Panc1 (cell line): ENCODE measurements at regions not wholly inside any gene's neighbourhood (a gene's known extent, or its start where the extent isn't known, plus 50 kb on each side); places are given as distances from the start of the nearest gene placed in this dataset.

Experiments used
- ATAC-seq: fragments of 200-7000 bp; cut with Tn5 transposase; 2 replicates; pipeline ENCODE4 v1.9.1; 2020; ENCODE audit warnings: mild to moderate bottlenecking, moderate library complexity
- BruUV-seq: library from RNA; stranded (reverse); fragments of 400-500 nt; replicated peaks from 2 replicates; lab custom pipeline; 2021; lab: Mats Ljungman, UMichigan
- CTCF ChIA-PET: fragments of 300-600 bp; sonication (Branson Sonifier 250); formaldehyde crosslinking; loops from one replicate; lab custom pipeline; 2022; ENCODE audit warnings: antibody characterized with exemption; lab: Charles Lee
- POLR2A ChIA-PET: fragments of 300-600 bp; sonication (Branson Sonifier 250); formaldehyde crosslinking; loops from one replicate; lab custom pipeline; 2022; ENCODE audit warnings: antibody characterized with exemption; lab: Charles Lee
- DNase-seq: peaks from one replicate; pipeline ENCODE4 v3.0.0-alpha.2; 2010; ENCODE audit warnings: low read depth, low spot score
- H3K27ac ChIP-seq: 2 replicates; pipeline ENCODE4 v1.5.1; 2011; ENCODE audit warnings: mild to moderate bottlenecking, low read length, inconsistent platforms
- H3K27me3 ChIP-seq: fragments of 200-500 bp; sonication (Bioruptor generic); 2 replicates; pipeline ENCODE4 v1.6.0; 2014; ENCODE audit warnings: low read length, inconsistent platforms; ENCODE audit not compliant: control insufficient read depth, insufficient read depth
- H3K36me3 ChIP-seq: fragments of 200-500 bp; sonication (Bioruptor generic); 2 replicates; pipeline ENCODE4 v1.5.1; 2014; ENCODE audit warnings: inconsistent platforms, mild to moderate bottlenecking, low read length, moderate library complexity; ENCODE audit not compliant: control insufficient read depth, insufficient read depth
- H3K4me1 ChIP-seq: 2 replicates; pipeline ENCODE4 v1.5.1; 2011; ENCODE audit warnings: inconsistent platforms, mild to moderate bottlenecking, low read length, moderate library complexity; ENCODE audit not compliant: control insufficient read depth, insufficient read depth
- H3K4me3 ChIP-seq, 2 experiments: 2 replicates each; pipeline ENCODE4 v1.5.1; 2011 to 2012; ENCODE audit warnings: low read depth in 2 of 2, low read length in 2 of 2, mild to moderate bottlenecking in 2 of 2, inconsistent platforms in 1 of 2, moderate library complexity in 1 of 2
- H3K9me3 ChIP-seq: fragments of 200-500 bp; sonication (Bioruptor generic); 2 replicates; pipeline ENCODE4 v1.5.1; 2014; ENCODE audit warnings: low read depth, mild to moderate bottlenecking, inconsistent platforms, low read length, moderate library complexity; ENCODE audit not compliant: control insufficient read depth, insufficient read depth
- CTCF ChIP-seq: fragments of 450-650 bp; IDR thresholded peaks from 2 replicates; pipeline ENCODE4 v1.5.1; 2017; ENCODE audit warnings: mild to moderate bottlenecking
- POLR2AphosphoS5 ChIP-seq: IDR thresholded peaks from 2 replicates; pipeline ENCODE4 v1.6.1; 2012; ENCODE audit warnings: mild to moderate bottlenecking, low read depth, low read length, moderate library complexity
- SIN3A ChIP-seq: IDR thresholded peaks from 2 replicates; pipeline ENCODE4 v1.6.1; 2012; ENCODE audit warnings: low read depth, mild to moderate bottlenecking, low read length, moderate library complexity, borderline replicate concordance; ENCODE audit not compliant: insufficient read depth
- TCF7L2 ChIP-seq: IDR thresholded peaks from 2 replicates; pipeline ENCODE4 v1.6.1; 2011; ENCODE audit warnings: mild to moderate bottlenecking, low read depth, low read length, inconsistent platforms
- in situ Hi-C: cut with HindIII; loops from 2 replicates; pipeline ENCODE4 v1.10.0; 2016; ENCODE audit warnings: low sequenced_read_pairs, low pct_unique_long_range_greater_than_20kb
- intact Hi-C: fragments of 100-400 bp; cut with micrococcal nuclease; formaldehyde crosslinking; loops from one replicate; pipeline ENCODE4 v1.10.0; 2022; ENCODE audit not compliant: unreplicated experiment
- TF ChIP-seq, protein P1 (sequence below), 2 experiments: IDR thresholded peaks; 2 replicates each; pipeline ENCODE4 v1.6.1; 2011 to 2012; ENCODE audit warnings: low read depth in 2 of 2, control low read depth in 1 of 2, low read length in 1 of 2, mild to moderate bottlenecking in 1 of 2, moderate library complexity in 1 of 2; ENCODE audit not compliant: insufficient read depth in 1 of 2

DNA sequence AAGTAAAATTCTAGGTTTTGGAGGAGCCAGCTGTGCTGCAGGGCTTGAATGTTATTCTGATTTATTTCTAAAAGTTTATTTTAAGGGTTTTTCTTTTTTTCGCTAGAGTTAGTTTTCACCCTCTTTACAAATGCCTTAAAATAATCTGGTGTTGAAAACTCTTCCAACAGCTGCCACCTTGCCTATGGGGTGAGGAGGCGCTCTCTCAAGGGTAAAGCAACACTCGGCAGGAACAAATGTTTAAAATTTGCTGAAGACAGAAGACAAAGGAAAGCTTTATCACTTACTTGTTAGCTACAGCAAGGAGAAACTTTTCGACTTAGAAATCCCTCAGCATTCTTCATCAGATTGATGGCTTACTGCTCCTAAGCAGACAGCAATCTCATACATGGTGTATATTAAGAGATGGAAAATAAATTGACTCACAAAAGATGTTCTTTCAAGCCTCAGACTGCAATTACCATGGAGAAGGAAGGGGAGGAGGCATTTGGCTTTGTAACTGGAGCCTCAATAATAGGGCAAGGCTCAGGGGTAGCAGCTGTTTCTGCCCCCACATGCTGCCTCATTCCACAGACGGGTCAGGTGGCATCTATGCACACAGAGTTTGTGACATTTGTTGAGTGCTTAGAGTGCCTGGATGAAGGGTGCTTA is 79.8 kb upstream of the RALGPS2 start:
- no TSS peak for BruUV-seq
- Histone ChIP-seq H3K4me1 (no peaks in the 10 kb centered on the region), H3K9me3 (no peaks in the 10 kb centered on the region), H3K27ac (no peak overlapping the region), H3K36me3 (no peaks in the 10 kb centered on the region), H3K27me3 (peaks cover 3% of the 10 kb centered on the region; the same call in 1 of the 2 replicates), H3K4me3 (no peak overlapping the region)
- TF ChIP-seq, protein P1, sequence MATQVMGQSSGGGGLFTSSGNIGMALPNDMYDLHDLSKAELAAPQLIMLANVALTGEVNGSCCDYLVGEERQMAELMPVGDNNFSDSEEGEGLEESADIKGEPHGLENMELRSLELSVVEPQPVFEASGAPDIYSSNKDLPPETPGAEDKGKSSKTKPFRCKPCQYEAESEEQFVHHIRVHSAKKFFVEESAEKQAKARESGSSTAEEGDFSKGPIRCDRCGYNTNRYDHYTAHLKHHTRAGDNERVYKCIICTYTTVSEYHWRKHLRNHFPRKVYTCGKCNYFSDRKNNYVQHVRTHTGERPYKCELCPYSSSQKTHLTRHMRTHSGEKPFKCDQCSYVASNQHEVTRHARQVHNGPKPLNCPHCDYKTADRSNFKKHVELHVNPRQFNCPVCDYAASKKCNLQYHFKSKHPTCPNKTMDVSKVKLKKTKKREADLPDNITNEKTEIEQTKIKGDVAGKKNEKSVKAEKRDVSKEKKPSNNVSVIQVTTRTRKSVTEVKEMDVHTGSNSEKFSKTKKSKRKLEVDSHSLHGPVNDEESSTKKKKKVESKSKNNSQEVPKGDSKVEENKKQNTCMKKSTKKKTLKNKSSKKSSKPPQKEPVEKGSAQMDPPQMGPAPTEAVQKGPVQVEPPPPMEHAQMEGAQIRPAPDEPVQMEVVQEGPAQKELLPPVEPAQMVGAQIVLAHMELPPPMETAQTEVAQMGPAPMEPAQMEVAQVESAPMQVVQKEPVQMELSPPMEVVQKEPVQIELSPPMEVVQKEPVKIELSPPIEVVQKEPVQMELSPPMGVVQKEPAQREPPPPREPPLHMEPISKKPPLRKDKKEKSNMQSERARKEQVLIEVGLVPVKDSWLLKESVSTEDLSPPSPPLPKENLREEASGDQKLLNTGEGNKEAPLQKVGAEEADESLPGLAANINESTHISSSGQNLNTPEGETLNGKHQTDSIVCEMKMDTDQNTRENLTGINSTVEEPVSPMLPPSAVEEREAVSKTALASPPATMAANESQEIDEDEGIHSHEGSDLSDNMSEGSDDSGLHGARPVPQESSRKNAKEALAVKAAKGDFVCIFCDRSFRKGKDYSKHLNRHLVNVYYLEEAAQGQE (IDR thresholded peaks at IDR 0.05; ENCODE audit: insufficient read depth in 1 of 2, low read depth in 2 of 2, low read length in 1 of 2), result no peak
- TF ChIP-seq TCF7L2 (no peak), CTCF (no peak)
- POLR2A ChIA-PET, result interaction anchor here (0.5 kb wide), 1 partner anchor 81 kb away, joined by 5 read pairs; no protein-coding TSS in a partner anchor
- DNase-seq, result no peak
- no peak for ATAC-seq
- CTCF ChIA-PET, result no interaction called here
- in situ Hi-C loops, result no loop called here
- intact Hi-C loops, result no loop called here

- Histone ChIP-seq H3K27ac (no peak overlapping the region), H3K27me3 (peaks cover 3% of the 10 kb centered on the region; the same call in 1 of the 2 replicates), H3K9me3 (no peaks in the 10 kb centered on the region), H3K4me3 (no peak overlapping the region), H3K4me1 (no peaks in the 10 kb centered on the region), H3K36me3 (no peaks in the 10 kb centered on the region)
- no peak for DNase-seq
- TF ChIP-seq POLR2AphosphoS5 (no peak), SIN3A (no peak), TCF7L2 (no peak), CTCF (no peak)
- TF ChIP-seq, protein P1 (IDR thresholded peaks at IDR 0.05; ENCODE audit: insufficient read depth in 1 of 2, low read depth in 2 of 2, low read length in 1 of 2), result no peak
- BruUV-seq, result no TSS peak
- in situ Hi-C loops, result no loop called here
- ATAC-seq, result no peak
- ChIA-PET POLR2A (interaction anchor here (0.5 kb wide), 1 partner anchor 82 kb away, joined by 5 read pairs; no protein-coding TSS in a partner anchor), CTCF (no interaction called here)
- intact Hi-C loops, result no loop called here
Measured at GRCh38 chr1:178645808-178646200, 79.2 kb upstream of the RALGPS2 start.
